ENCODE measurements at regions not wholly inside any gene's neighbourhood (a gene's known extent, or its start where the extent isn't known, plus 50 kb on each side); places are given as distances from the start of the nearest gene placed in this dataset.

- Histone ChIP-seq H3K9ac (ENCODE audit: low read depth in 1 of 2, low read length in 2 of 2) (no peak overlapping the region), H3K9me3 (ENCODE audit: control insufficient read depth in 4 of 4, low read length in 3 of 4) (no peaks in the 10 kb centered on the region), H3K4me1 (ENCODE audit: control insufficient read depth in 4 of 4, insufficient read depth in 4 of 4, low read length in 3 of 4) (no peaks in the 10 kb centered on the region), H3K36me3 (ENCODE audit: control insufficient read depth in 4 of 4, insufficient read depth in 3 of 4, low read depth in 1 of 4, low read length in 3 of 4) (no peaks in the 10 kb centered on the region), H3K27ac (ENCODE audit: low read depth in 1 of 2, low read length in 2 of 2) (no peak overlapping the region), H3K4me3 (ENCODE audit: low read depth in 1 of 3, low read length in 3 of 3) (no peak overlapping the region), H3K27me3 (ENCODE audit: control insufficient read depth in 4 of 4, insufficient read depth in 4 of 4, low read length in 3 of 4) (peaks cover 0 to 10% (median 0%) of the 10 kb centered on the region in 4 donors)
- 10% methylated on average over 29 of the region's 29 CpGs for WGBS
- peak; percentile 57 for DNase-seq (ENCODE audit: low spot score)
- no peak for TF ChIP-seq CTCF (IDR thresholded peaks at IDR 0.05; ENCODE audit: low read depth, low read length, missing input control)
- no peak for TF ChIP-seq MAX (IDR thresholded peaks at IDR 0.05)
- no peak for TF ChIP-seq HNF4G (IDR thresholded peaks at IDR 0.05)
- TF ChIP-seq ZBTB33 (IDR thresholded peaks at IDR 0.05): no peak
- no peak for TF ChIP-seq EGR1 (IDR thresholded peaks at IDR 0.05; ENCODE audit: low read depth in 2 of 2)
- no peak for TF ChIP-seq YY1 (IDR thresholded peaks at IDR 0.05)
- no peak for TF ChIP-seq SP1 (IDR thresholded peaks at IDR 0.05)
- no peak for TF ChIP-seq GABPA (IDR thresholded peaks at IDR 0.05 in 1 of 2, conservative IDR thresholded peaks at IDR 0.05 in 1 of 2)
- TF ChIP-seq RXRA (IDR thresholded peaks at IDR 0.05): no peak
- TF ChIP-seq NR2F2 (IDR thresholded peaks at IDR 0.05): no peak
- TF ChIP-seq REST (IDR thresholded peaks at IDR 0.05): no peak
- TF ChIP-seq HNF4A (conservative IDR thresholded peaks at IDR 0.05): no peak
- no peak for TF ChIP-seq JUND (IDR thresholded peaks at IDR 0.05)
- no peak for TF ChIP-seq FOXA2 (IDR thresholded peaks at IDR 0.05)
- no peak for TF ChIP-seq ATF3 (IDR thresholded peaks at IDR 0.05)
- no peak for TF ChIP-seq FOXA1 (IDR thresholded peaks at IDR 0.05)
- TF ChIP-seq TAF1 (conservative IDR thresholded peaks at IDR 0.05): no peak
- no peak for TF ChIP-seq RAD21 (IDR thresholded peaks at IDR 0.05)
Measured at GRCh38 chrX:39162322-39162735, 361.1 kb downstream of the MID1IP1 start.
